ENCODE measurements at regions not wholly inside any gene's neighbourhood (a gene's known extent, or its start where the extent isn't known, plus 50 kb on each side); places are given as distances from the start of the nearest gene placed in this dataset.

GRCh38 chr10:78515038-78515872 lies 481.6 kb downstream of the RPS24 start:
- no peaks in the 10 kb centered on the region for H3K27me3 ChIP-seq (ENCODE audit: control insufficient read depth in 1 of 2, insufficient read depth in 2 of 2, low read length in 2 of 2)
- no peaks in the 10 kb centered on the region for H3K4me1 ChIP-seq (ENCODE audit: control insufficient read depth in 1 of 2, insufficient read depth in 2 of 2, low read length in 2 of 2)
- H3K36me3 ChIP-seq (ENCODE audit: control insufficient read depth in 1 of 2, insufficient read depth in 2 of 2, low read length in 2 of 2): no peaks in the 10 kb centered on the region
- H3K4me3 ChIP-seq (ENCODE audit: low read depth in 1 of 2, low read length in 2 of 2): no peak overlapping the region
- H3K9ac ChIP-seq (ENCODE audit: low read depth in 1 of 2, low read length in 2 of 2): no peak overlapping the region
- no peaks in the 10 kb centered on the region for H3K9me3 ChIP-seq (ENCODE audit: control insufficient read depth in 1 of 2, low read length in 2 of 2)
- H3K27ac ChIP-seq (ENCODE audit: low read depth, low read length): no peak overlapping the region

GRCh38 chr10:78515873-78516153 lies 482.1 kb downstream of the RPS24 start:
- H3K36me3 ChIP-seq (ENCODE audit: control insufficient read depth in 1 of 2, insufficient read depth in 2 of 2, low read length in 2 of 2): no peaks in the 10 kb centered on the region
- no peaks in the 10 kb centered on the region for H3K4me1 ChIP-seq (ENCODE audit: control insufficient read depth in 1 of 2, insufficient read depth in 2 of 2, low read length in 2 of 2)
- no peak overlapping the region for H3K4me3 ChIP-seq (ENCODE audit: low read depth in 1 of 2, low read length in 2 of 2)
- no peaks in the 10 kb centered on the region for H3K27me3 ChIP-seq (ENCODE audit: control insufficient read depth in 1 of 2, insufficient read depth in 2 of 2, low read length in 2 of 2)
- H3K27ac ChIP-seq (ENCODE audit: low read depth, low read length): no peak overlapping the region
- H3K9me3 ChIP-seq (ENCODE audit: control insufficient read depth in 1 of 2, low read length in 2 of 2): no peaks in the 10 kb centered on the region
- H3K9ac ChIP-seq (ENCODE audit: low read depth in 1 of 2, low read length in 2 of 2): no peak overlapping the region

- no peak overlapping the region for H3K4me3 ChIP-seq (ENCODE audit: low read depth in 1 of 2, low read length in 2 of 2)
- no peaks in the 10 kb centered on the region for H3K27me3 ChIP-seq (ENCODE audit: control insufficient read depth in 1 of 2, insufficient read depth in 2 of 2, low read length in 2 of 2)
- H3K9ac ChIP-seq (ENCODE audit: low read depth in 1 of 2, low read length in 2 of 2): no peak overlapping the region
- no peaks in the 10 kb centered on the region for H3K36me3 ChIP-seq (ENCODE audit: control insufficient read depth in 1 of 2, insufficient read depth in 2 of 2, low read length in 2 of 2)
- H3K4me1 ChIP-seq (ENCODE audit: control insufficient read depth in 1 of 2, insufficient read depth in 2 of 2, low read length in 2 of 2): no peaks in the 10 kb centered on the region
- no peaks in the 10 kb centered on the region for H3K9me3 ChIP-seq (ENCODE audit: control insufficient read depth in 1 of 2, low read length in 2 of 2)
- no peak overlapping the region for H3K27ac ChIP-seq (ENCODE audit: low read depth, low read length)
These were observed 482.6 kb downstream of the RPS24 start for GRCh38 chr10:78516236-78516635.

- H3K4me3 ChIP-seq (ENCODE audit: low read depth in 1 of 2, low read length in 2 of 2): no peak overlapping the region
- H3K9ac ChIP-seq (ENCODE audit: low read depth in 1 of 2, low read length in 2 of 2): no peak overlapping the region
- no peaks in the 10 kb centered on the region for H3K4me1 ChIP-seq (ENCODE audit: control insufficient read depth in 1 of 2, insufficient read depth in 2 of 2, low read length in 2 of 2)
- H3K27me3 ChIP-seq (ENCODE audit: control insufficient read depth in 1 of 2, insufficient read depth in 2 of 2, low read length in 2 of 2): no peaks in the 10 kb centered on the region
- H3K9me3 ChIP-seq (ENCODE audit: control insufficient read depth in 1 of 2, low read length in 2 of 2): no peaks in the 10 kb centered on the region
- no peak overlapping the region for H3K27ac ChIP-seq (ENCODE audit: low read depth, low read length)
- no peaks in the 10 kb centered on the region for H3K36me3 ChIP-seq (ENCODE audit: control insufficient read depth in 1 of 2, insufficient read depth in 2 of 2, low read length in 2 of 2)
These were observed 483.1 kb downstream of the RPS24 start for GRCh38 chr10:78516756-78517155.

GRCh38 chr10:78518224-78518623 lies 484.6 kb downstream of the RPS24 start:
- Histone ChIP-seq H3K4me3 (ENCODE audit: low read depth in 1 of 2, low read length in 2 of 2) (no peak overlapping the region), H3K27me3 (ENCODE audit: control insufficient read depth in 1 of 2, insufficient read depth in 2 of 2, low read length in 2 of 2) (peaks cover 0 to 2% of the 10 kb centered on the region in 2 donors), H3K27ac (ENCODE audit: low read depth, low read length) (no peak overlapping the region), H3K9ac (ENCODE audit: low read depth in 1 of 2, low read length in 2 of 2) (no peak overlapping the region), H3K4me1 (ENCODE audit: control insufficient read depth in 1 of 2, insufficient read depth in 2 of 2, low read length in 2 of 2) (no peaks in the 10 kb centered on the region), H3K9me3 (ENCODE audit: control insufficient read depth in 1 of 2, low read length in 2 of 2) (no peaks in the 10 kb centered on the region), H3K36me3 (ENCODE audit: control insufficient read depth in 1 of 2, insufficient read depth in 2 of 2, low read length in 2 of 2) (no peaks in the 10 kb centered on the region)

GRCh38 chr10:78520737-78521430 lies 487.2 kb downstream of the RPS24 start:
- no peaks in the 10 kb centered on the region for H3K4me1 ChIP-seq (ENCODE audit: control insufficient read depth in 1 of 2, insufficient read depth in 2 of 2, low read length in 2 of 2)
- no peaks in the 10 kb centered on the region for H3K36me3 ChIP-seq (ENCODE audit: control insufficient read depth in 1 of 2, insufficient read depth in 2 of 2, low read length in 2 of 2)
- no peak overlapping the region for H3K4me3 ChIP-seq (ENCODE audit: low read depth in 1 of 2, low read length in 2 of 2)
- H3K27ac ChIP-seq (ENCODE audit: low read depth, low read length): no peak overlapping the region
- H3K9me3 ChIP-seq (ENCODE audit: control insufficient read depth in 1 of 2, low read length in 2 of 2): no peaks in the 10 kb centered on the region
- peaks cover 0 to 2% of the 10 kb centered on the region in 2 donors for H3K27me3 ChIP-seq (ENCODE audit: control insufficient read depth in 1 of 2, insufficient read depth in 2 of 2, low read length in 2 of 2)
- no peak overlapping the region for H3K9ac ChIP-seq (ENCODE audit: low read depth in 1 of 2, low read length in 2 of 2)

- H3K9me3 ChIP-seq (ENCODE audit: control insufficient read depth in 1 of 2, low read length in 2 of 2): no peaks in the 10 kb centered on the region
- no peak overlapping the region for H3K9ac ChIP-seq (ENCODE audit: low read depth in 1 of 2, low read length in 2 of 2)
- H3K36me3 ChIP-seq (ENCODE audit: control insufficient read depth in 1 of 2, insufficient read depth in 2 of 2, low read length in 2 of 2): no peaks in the 10 kb centered on the region
- H3K4me3 ChIP-seq (ENCODE audit: low read depth in 1 of 2, low read length in 2 of 2): no peak overlapping the region
- no peaks in the 10 kb centered on the region for H3K4me1 ChIP-seq (ENCODE audit: control insufficient read depth in 1 of 2, insufficient read depth in 2 of 2, low read length in 2 of 2)
- peaks cover 0 to 2% of the 10 kb centered on the region in 2 donors for H3K27me3 ChIP-seq (ENCODE audit: control insufficient read depth in 1 of 2, insufficient read depth in 2 of 2, low read length in 2 of 2)
- no peak overlapping the region for H3K27ac ChIP-seq (ENCODE audit: low read depth, low read length)
These were observed 489.8 kb downstream of the RPS24 start for GRCh38 chr10:78523453-78523852.

- Histone ChIP-seq H3K27me3 (ENCODE audit: control insufficient read depth in 1 of 2, insufficient read depth in 2 of 2, low read length in 2 of 2) (peaks cover 0 to 2% of the 10 kb centered on the region in 2 donors), H3K9ac (ENCODE audit: low read depth in 1 of 2, low read length in 2 of 2) (no peak overlapping the region), H3K36me3 (ENCODE audit: control insufficient read depth in 1 of 2, insufficient read depth in 2 of 2, low read length in 2 of 2) (no peaks in the 10 kb centered on the region), H3K27ac (ENCODE audit: low read depth, low read length) (no peak overlapping the region), H3K4me1 (ENCODE audit: control insufficient read depth in 1 of 2, insufficient read depth in 2 of 2, low read length in 2 of 2) (peaks cover 0 to 3% of the 10 kb centered on the region in 2 donors), H3K4me3 (ENCODE audit: low read depth in 1 of 2, low read length in 2 of 2) (no peak overlapping the region), H3K9me3 (ENCODE audit: control insufficient read depth in 1 of 2, low read length in 2 of 2) (no peaks in the 10 kb centered on the region)
These were observed 490.7 kb downstream of the RPS24 start for GRCh38 chr10:78524342-78524741.

- Histone ChIP-seq H3K9ac (ENCODE audit: low read depth in 1 of 2, low read length in 2 of 2) (no peak overlapping the region), H3K27ac (ENCODE audit: low read depth, low read length) (no peak overlapping the region), H3K4me1 (ENCODE audit: control insufficient read depth in 1 of 2, insufficient read depth in 2 of 2, low read length in 2 of 2) (peaks cover 0 to 3% of the 10 kb centered on the region in 2 donors), H3K27me3 (ENCODE audit: control insufficient read depth in 1 of 2, insufficient read depth in 2 of 2, low read length in 2 of 2) (peaks cover 0 to 2% of the 10 kb centered on the region in 2 donors), H3K9me3 (ENCODE audit: control insufficient read depth in 1 of 2, low read length in 2 of 2) (no peaks in the 10 kb centered on the region), H3K36me3 (ENCODE audit: control insufficient read depth in 1 of 2, insufficient read depth in 2 of 2, low read length in 2 of 2) (no peaks in the 10 kb centered on the region), H3K4me3 (ENCODE audit: low read depth in 1 of 2, low read length in 2 of 2) (no peak overlapping the region)
These were observed 491.3 kb downstream of the RPS24 start for GRCh38 chr10:78524941-78525340.

- peaks cover 0 to 3% of the 10 kb centered on the region in 2 donors for H3K4me1 ChIP-seq (ENCODE audit: control insufficient read depth in 1 of 2, insufficient read depth in 2 of 2, low read length in 2 of 2)
- no peak overlapping the region for H3K27ac ChIP-seq (ENCODE audit: low read depth, low read length)
- H3K9me3 ChIP-seq (ENCODE audit: control insufficient read depth in 1 of 2, low read length in 2 of 2): no peaks in the 10 kb centered on the region
- no peak overlapping the region for H3K9ac ChIP-seq (ENCODE audit: low read depth in 1 of 2, low read length in 2 of 2)
- peaks cover 0 to 2% of the 10 kb centered on the region in 2 donors for H3K27me3 ChIP-seq (ENCODE audit: control insufficient read depth in 1 of 2, insufficient read depth in 2 of 2, low read length in 2 of 2)
- no peaks in the 10 kb centered on the region for H3K36me3 ChIP-seq (ENCODE audit: control insufficient read depth in 1 of 2, insufficient read depth in 2 of 2, low read length in 2 of 2)
- no peak overlapping the region for H3K4me3 ChIP-seq (ENCODE audit: low read depth in 1 of 2, low read length in 2 of 2)
These were observed 492.7 kb downstream of the RPS24 start for GRCh38 chr10:78526347-78526746.
